Right atrium auricular region (tissue), 2 donors: ENCODE measurements at regions not wholly inside any gene's neighbourhood (a gene's known extent, or its start where the extent isn't known, plus 50 kb on each side); places are given as distances from the start of the nearest gene placed in this dataset.

ENCODE experiments used
- DNase-seq: peaks from one replicate; pipeline ENCODE4 v3.0.0-alpha.2; 2019; ENCODE audit warnings: low spot score
- H3K27ac ChIP-seq, 2 donors: fragments of 200-600 bp; sonication (generic); 1 replicate in 1 of 2; 2 replicates in 1 of 2; pipeline ENCODE4 v1.5.1; 2016 to 2019
- H3K27me3 ChIP-seq, 2 donors: fragments of 200-600 bp; sonication (generic); one replicate each; pipeline versions ENCODE4 v1.5.1 to v1.6.0; 2017 to 2019
- H3K36me3 ChIP-seq: fragments of 200-600 bp; sonication (generic); one replicate; pipeline ENCODE4 v1.5.1; 2016
- H3K4me1 ChIP-seq, 2 donors: fragments of 200-600 bp; sonication (generic); one replicate each; pipeline versions ENCODE4 v1.5.1 to v1.6.0; 2017 to 2019
- H3K4me3 ChIP-seq, 2 donors: fragments of 200-600 bp; sonication (generic); 1 replicate in 1 of 2; 2 replicates in 1 of 2; pipeline ENCODE4 v1.5.1; 2017 to 2019; ENCODE audit warnings: mild to moderate bottlenecking in 1 of 2, moderate library complexity in 1 of 2
- H3K9me3 ChIP-seq, 2 donors: fragments of 200-600 bp; sonication (generic); one replicate each; pipeline ENCODE4 v1.5.1; 2019
- TF ChIP-seq, protein P1 (sequence below), 2 donors: fragments of 200-600 bp; sonication (generic); IDR thresholded peaks; one replicate each; pipeline ENCODE4 v1.5.1; 2019; ENCODE audit warnings: antibody characterized with exemption in 2 of 2

DNA sequence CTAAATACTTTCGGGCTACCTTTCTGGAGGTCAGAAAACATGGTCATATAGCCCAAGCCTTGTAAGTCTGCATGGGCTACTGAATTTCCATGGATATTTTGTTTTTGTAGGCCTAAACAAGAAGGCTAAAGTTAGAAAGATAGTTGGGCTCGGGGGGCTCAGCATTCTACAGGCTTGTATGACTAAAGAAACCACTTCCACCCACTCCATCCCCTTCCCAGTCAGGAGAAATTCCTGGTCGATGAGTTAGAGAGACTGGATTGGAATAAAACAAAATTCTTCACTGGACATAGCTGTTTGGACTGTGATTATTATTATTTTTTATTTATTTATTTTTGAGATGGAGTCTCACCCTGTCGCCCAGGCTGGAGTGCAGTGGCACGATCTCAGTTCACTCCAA is 539.4 kb upstream of the TNP1 start:
- Histone ChIP-seq H3K27me3 (no peaks in the 10 kb centered on the region), H3K4me1 (peaks cover 0 to 11% of the 10 kb centered on the region in 2 donors), H3K4me3 (no peak overlapping the region), H3K36me3 (no peaks in the 10 kb centered on the region), H3K9me3 (no peaks in the 10 kb centered on the region), H3K27ac (no peak overlapping the region)
- DNase-seq, result no peak
- TF ChIP-seq, protein P1, sequence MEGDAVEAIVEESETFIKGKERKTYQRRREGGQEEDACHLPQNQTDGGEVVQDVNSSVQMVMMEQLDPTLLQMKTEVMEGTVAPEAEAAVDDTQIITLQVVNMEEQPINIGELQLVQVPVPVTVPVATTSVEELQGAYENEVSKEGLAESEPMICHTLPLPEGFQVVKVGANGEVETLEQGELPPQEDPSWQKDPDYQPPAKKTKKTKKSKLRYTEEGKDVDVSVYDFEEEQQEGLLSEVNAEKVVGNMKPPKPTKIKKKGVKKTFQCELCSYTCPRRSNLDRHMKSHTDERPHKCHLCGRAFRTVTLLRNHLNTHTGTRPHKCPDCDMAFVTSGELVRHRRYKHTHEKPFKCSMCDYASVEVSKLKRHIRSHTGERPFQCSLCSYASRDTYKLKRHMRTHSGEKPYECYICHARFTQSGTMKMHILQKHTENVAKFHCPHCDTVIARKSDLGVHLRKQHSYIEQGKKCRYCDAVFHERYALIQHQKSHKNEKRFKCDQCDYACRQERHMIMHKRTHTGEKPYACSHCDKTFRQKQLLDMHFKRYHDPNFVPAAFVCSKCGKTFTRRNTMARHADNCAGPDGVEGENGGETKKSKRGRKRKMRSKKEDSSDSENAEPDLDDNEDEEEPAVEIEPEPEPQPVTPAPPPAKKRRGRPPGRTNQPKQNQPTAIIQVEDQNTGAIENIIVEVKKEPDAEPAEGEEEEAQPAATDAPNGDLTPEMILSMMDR (IDR thresholded peaks at IDR 0.05), result no peak

DNA sequence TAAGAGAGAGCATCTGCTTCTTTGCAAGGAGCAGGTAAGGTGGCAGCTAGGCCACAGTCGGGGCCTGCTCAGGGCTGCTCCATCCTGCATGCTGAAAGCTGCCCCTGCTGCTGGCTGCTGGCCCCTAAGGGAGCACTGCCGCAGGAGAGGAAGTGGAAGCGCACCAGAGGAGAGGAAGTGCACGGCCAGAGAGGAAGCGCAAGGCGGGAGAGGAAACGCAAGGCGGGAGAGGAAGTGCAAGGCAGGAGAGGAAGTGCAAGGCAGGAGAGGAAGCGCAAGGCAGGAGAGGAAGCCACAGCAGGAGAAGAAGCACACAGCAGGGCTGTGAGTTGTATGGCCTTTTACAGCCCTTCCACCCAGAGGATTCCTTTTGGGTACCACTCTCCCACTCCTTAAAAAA is 539.0 kb upstream of the TNP1 start:
- no peak for DNase-seq
- no peak overlapping the region for H3K27ac ChIP-seq
- TF ChIP-seq, protein P1 (IDR thresholded peaks at IDR 0.05), result no peak
- no peaks in the 10 kb centered on the region for H3K36me3 ChIP-seq
- H3K9me3 ChIP-seq, result no peaks in the 10 kb centered on the region
- peaks cover 0 to 15% of the 10 kb centered on the region in 2 donors for H3K4me1 ChIP-seq
- no peaks in the 10 kb centered on the region for H3K27me3 ChIP-seq
- no peak overlapping the region for H3K4me3 ChIP-seq

DNA sequence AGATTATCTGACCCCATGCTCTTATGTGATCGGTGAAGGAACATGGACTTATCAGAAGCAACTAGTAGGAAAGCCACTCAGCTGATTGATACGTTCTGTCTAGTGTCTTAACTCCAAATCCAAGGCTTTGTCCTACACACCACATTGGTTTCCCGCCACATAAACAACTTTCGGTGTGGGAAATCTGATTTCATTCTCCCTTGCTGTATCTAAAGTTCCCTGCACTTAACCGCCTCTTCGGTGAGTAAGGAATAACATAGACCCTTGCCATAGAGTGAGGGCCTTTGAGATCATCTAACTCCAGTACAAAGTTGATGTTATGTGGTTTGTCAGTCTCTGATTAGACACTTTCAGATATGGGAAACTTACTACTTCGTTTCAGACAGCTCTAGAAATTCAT is 538.2 kb upstream of the TNP1 start:
- Histone ChIP-seq H3K4me3 (no peak overlapping the region), H3K27me3 (no peaks in the 10 kb centered on the region), H3K4me1 (peaks cover 0 to 19% of the 10 kb centered on the region in 2 donors), H3K36me3 (no peaks in the 10 kb centered on the region), H3K27ac (no peak overlapping the region), H3K9me3 (no peaks in the 10 kb centered on the region)
- TF ChIP-seq, protein P1 (IDR thresholded peaks at IDR 0.05), result no peak
- DNase-seq, result no peak

DNA sequence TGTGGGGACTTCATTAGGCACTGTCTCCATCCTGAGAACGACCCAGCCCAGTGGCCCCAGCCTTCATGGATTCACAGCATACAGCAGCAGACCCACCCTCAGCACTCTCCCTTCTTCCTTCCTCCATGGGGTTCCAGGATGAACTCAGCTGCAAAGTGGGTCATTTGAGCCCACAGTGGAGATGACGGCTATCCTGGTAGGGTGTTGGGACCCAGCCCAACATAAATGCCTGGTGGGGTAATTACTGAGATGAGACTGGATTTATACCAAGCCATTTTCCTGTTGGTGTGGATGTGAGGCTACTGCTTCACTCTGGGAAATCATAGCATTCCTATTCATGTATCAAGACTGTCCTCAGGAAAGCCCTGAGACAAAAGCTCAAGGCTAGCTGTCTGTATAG is 536.7 kb upstream of the TNP1 start:
- Histone ChIP-seq H3K9me3 (no peaks in the 10 kb centered on the region), H3K36me3 (no peaks in the 10 kb centered on the region), H3K27me3 (no peaks in the 10 kb centered on the region), H3K4me3 (no peak overlapping the region), H3K4me1 (peaks cover 0 to 14% of the 10 kb centered on the region in 2 donors), H3K27ac (no peak overlapping the region)
- TF ChIP-seq, protein P1 (IDR thresholded peaks at IDR 0.05), result no peak
- DNase-seq, result no peak

DNA sequence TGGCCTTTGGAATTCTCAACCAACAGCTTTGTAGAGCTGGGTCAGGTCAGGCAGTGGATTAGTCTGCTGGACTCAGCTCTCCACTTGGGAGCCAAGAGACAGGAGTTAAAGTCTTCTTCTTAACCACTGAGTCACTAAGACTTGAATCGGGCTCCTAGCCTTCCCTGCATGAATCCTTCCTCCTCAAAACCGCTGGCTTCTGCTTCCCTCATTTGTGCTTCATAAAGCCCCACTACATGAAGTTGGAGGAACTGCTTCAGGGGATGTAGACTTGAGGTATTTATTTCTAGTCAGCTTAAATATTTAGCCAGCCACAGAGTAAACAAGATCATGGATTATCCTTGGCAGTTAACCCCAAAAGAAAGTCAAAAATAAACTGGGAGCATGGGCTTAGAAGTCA is 536.3 kb upstream of the TNP1 start:
- Histone ChIP-seq H3K27ac (no peak overlapping the region), H3K4me1 (peaks cover 0 to 14% of the 10 kb centered on the region in 2 donors), H3K4me3 (no peak overlapping the region), H3K9me3 (no peaks in the 10 kb centered on the region), H3K36me3 (no peaks in the 10 kb centered on the region), H3K27me3 (no peaks in the 10 kb centered on the region)
- DNase-seq, result no peak
- TF ChIP-seq, protein P1 (IDR thresholded peaks at IDR 0.05), result no peak
